SHP77 treated with DMSO at 0.1 percent for 48 hours (cell line): ENCODE measurements at regions not wholly inside any gene's neighbourhood (a gene's known extent, or its start where the extent isn't known, plus 50 kb on each side); places are given as distances from the start of the nearest gene placed in this dataset.
"Not testable (repeated sequence)": the region's sequence is repeated elsewhere in the genome, so short reads cannot be mapped to it uniquely, and the experiment has no call there.

Experiments used
- DNase-seq: peaks from one replicate; lab custom pipeline; 2025; lab: John Stamatoyannopoulos, UW

GRCh38 chr15:77909182-77909940 is 168.2 kb downstream of the TBC1D2B start:
- DNase-seq: no peak

GRCh38 chr15:77908752-77909111 is 168.8 kb downstream of the TBC1D2B start:
- not testable (repeated sequence) for DNase-seq

GRCh38 chr15:77907824-77908751 is 169.4 kb downstream of the TBC1D2B start:
- no peak for DNase-seq

- DNase-seq: not testable (repeated sequence)
These were observed 171.2 kb downstream of the TBC1D2B start for GRCh38 chr15:77906062-77906990.

- no peak for DNase-seq
These were observed 172.1 kb downstream of the TBC1D2B start for GRCh38 chr15:77905301-77905920.

GRCh38 chr15:77904901-77905300 is 172.6 kb downstream of the TBC1D2B start:
- no peak for DNase-seq

GRCh38 chr15:77904436-77904821 is 173.1 kb downstream of the TBC1D2B start:
- no peak for DNase-seq

- not testable (repeated sequence) for DNase-seq
These were observed 173.6 kb downstream of the TBC1D2B start for GRCh38 chr15:77903761-77904435.

GRCh38 chr15:77902921-77903760 is 174.4 kb downstream of the TBC1D2B start:
- not testable (repeated sequence) for DNase-seq

GRCh38 chr15:77901921-77902750 is 175.4 kb downstream of the TBC1D2B start:
- DNase-seq: no peak

GRCh38 chr15:77901251-77901881 is 176.1 kb downstream of the TBC1D2B start:
- no peak for DNase-seq

GRCh38 chr15:77900331-77900963 is 177.1 kb downstream of the TBC1D2B start:
- DNase-seq: not testable (repeated sequence)

GRCh38 chr15:77899776-77900175 is 177.7 kb downstream of the TBC1D2B start:
- DNase-seq: not testable (repeated sequence)

- DNase-seq: no peak
These were observed 178.4 kb downstream of the TBC1D2B start for GRCh38 chr15:77898811-77899730.

GRCh38 chr15:77897896-77898406 is 179.6 kb downstream of the TBC1D2B start:
- DNase-seq: no peak

GRCh38 chr15:77897113-77897895 is 180.2 kb downstream of the TBC1D2B start:
- not testable (repeated sequence) for DNase-seq
